ENCODE measurements at regions not wholly inside any gene's neighbourhood (a gene's known extent, or its start where the extent isn't known, plus 50 kb on each side); places are given as distances from the start of the nearest gene placed in this dataset.
"Not testable (repeated sequence)": the region's sequence is repeated elsewhere in the genome, so short reads cannot be mapped to it uniquely, and the experiment has no call there.

DNA sequence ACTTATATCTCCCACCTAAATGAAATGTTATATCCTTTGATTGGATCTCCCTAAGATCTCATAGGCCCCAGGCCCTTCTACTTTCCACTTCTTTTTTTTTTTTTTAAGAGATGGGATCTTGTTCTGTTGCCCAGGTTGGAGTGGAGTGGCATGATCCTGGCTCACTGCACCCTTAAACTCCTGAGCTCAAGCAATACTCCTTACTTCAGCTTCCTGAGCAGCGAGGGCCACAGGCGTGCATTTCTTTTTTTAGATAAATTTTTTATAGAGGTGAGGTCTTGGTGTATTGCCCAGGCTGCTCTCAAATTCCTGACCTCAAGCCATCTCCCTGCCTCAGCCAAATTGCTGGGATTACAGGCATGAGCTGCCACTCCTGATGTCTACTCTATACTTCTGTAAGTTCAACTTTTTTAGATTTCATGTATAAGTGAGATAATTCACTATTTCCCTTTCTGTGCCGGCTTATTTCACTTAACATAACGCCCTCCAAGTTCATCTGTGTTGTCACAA, 987.5 kb upstream of the NCAM2 start:
- no peaks in the 10 kb centered on the region for H3K27me3 Mint-ChIP-seq
- no peaks in the 10 kb centered on the region for H3K4me1 Mint-ChIP-seq
- no peak overlapping the region for H3K4me3 Mint-ChIP-seq
- DNase-seq = no peak
- H3K27ac Mint-ChIP-seq = no peak overlapping the region
- H3K9me3 Mint-ChIP-seq = peaks cover 25% of the 10 kb centered on the region
- no peaks in the 10 kb centered on the region for H3K36me3 Mint-ChIP-seq (ENCODE audit: low read depth)
- ATAC-seq = no peak

DNA sequence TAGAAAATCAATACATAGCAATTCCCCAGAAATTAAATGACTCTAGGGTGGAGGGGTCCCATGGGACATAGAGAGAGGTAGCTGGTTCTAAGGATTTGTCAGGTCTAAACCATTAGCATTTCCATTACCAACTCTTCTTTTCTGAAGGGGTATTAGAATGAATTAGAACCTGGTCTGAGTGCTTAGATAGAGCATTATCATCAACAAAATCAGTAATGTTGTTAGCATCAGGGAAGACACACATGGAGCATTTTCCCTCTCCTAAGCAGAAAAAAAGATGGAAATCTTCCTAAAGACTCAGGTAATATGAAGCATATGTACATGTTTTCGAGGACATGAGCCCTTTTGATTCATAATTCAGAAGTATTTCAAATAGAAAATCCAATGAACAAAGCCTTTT, 984.4 kb upstream of the NCAM2 start:
- H3K4me3 Mint-ChIP-seq = no peak overlapping the region
- no peaks in the 10 kb centered on the region for H3K36me3 Mint-ChIP-seq (ENCODE audit: low read depth)
- H3K9me3 Mint-ChIP-seq = peaks cover 21% of the 10 kb centered on the region
- no peak overlapping the region for H3K27ac Mint-ChIP-seq
- ATAC-seq = no peak
- no peak for DNase-seq
- H3K4me1 Mint-ChIP-seq = no peaks in the 10 kb centered on the region
- H3K27me3 Mint-ChIP-seq = no peaks in the 10 kb centered on the region

DNA sequence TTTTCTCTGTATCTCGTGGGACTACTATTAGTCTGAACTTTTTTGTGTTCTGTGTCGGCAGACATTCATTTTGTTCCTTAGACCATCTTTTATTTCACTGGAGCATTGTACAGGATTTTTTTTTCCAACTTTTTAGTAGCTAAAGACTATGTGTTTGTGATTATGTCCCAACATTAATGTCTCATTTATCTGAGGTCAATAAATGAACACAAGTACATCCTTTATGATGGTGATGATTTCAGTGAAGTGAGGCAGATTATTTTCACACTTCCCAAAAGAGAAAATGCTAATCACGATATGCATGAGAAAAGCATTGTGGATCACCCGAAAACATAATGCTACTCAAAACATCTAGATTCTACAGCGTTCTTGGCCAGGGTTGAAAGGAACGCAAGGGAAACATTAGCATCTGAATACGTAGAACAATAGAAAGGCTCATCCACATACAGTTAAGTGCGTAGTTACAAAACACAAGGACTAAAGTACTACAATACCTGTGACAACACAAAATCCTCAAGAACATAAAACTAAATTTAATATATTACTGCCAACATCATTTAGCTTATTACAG, 981.7 kb upstream of the NCAM2 start:
- ATAC-seq (no peak), DNase-seq (no peak)
- Mint-ChIP-seq H3K4me1 (no peaks in the 10 kb centered on the region), H3K4me3 (no peak overlapping the region), H3K9me3 (peaks cover 13% of the 10 kb centered on the region), H3K27ac (no peak overlapping the region), H3K27me3 (no peaks in the 10 kb centered on the region), H3K36me3 (ENCODE audit: low read depth) (no peaks in the 10 kb centered on the region)

GRCh38 chr21:20020026-20020425, 978.2 kb upstream of the NCAM2 start:
- Mint-ChIP-seq H3K27ac (no peak overlapping the region), H3K36me3 (ENCODE audit: low read depth) (no peaks in the 10 kb centered on the region), H3K4me3 (no peak overlapping the region), H3K9me3 (peaks cover 7% of the 10 kb centered on the region), H3K4me1 (no peaks in the 10 kb centered on the region), H3K27me3 (no peaks in the 10 kb centered on the region)
- ATAC-seq (no peak), DNase-seq (no peak)

DNA sequence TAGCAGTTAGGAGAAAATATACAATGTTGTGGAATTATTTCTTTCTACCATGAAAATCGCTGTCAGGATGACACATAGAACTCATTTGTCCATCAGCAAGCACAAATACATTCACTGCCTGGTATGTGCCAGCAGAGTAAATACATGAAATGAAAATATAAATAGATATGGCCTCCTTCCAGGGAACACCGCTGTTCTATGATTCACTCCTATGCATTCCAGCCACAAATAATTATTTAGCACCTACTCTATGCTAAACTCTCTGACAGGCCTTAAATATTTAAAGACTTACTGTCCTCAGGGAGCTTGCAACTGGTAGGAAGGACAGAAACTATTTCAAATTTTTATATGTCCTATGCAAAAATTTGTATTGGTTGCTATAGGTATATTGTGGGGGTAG, 975.0 kb upstream of the NCAM2 start:
- no peaks in the 10 kb centered on the region for H3K27me3 Mint-ChIP-seq
- no peak overlapping the region for H3K27ac Mint-ChIP-seq
- no peak overlapping the region for H3K4me3 Mint-ChIP-seq
- ATAC-seq (no peak), DNase-seq (no peak)
- H3K36me3 Mint-ChIP-seq (ENCODE audit: low read depth) = no peaks in the 10 kb centered on the region
- no peaks in the 10 kb centered on the region for H3K4me1 Mint-ChIP-seq
- H3K9me3 Mint-ChIP-seq = peaks cover 10% of the 10 kb centered on the region

- H3K4me1 Mint-ChIP-seq = no peaks in the 10 kb centered on the region
- no peak for ATAC-seq
- peaks cover 9% of the 10 kb centered on the region for H3K9me3 Mint-ChIP-seq
- no peak overlapping the region for H3K4me3 Mint-ChIP-seq
- no peak for DNase-seq
- no peaks in the 10 kb centered on the region for H3K27me3 Mint-ChIP-seq
- no peak overlapping the region for H3K27ac Mint-ChIP-seq
- no peaks in the 10 kb centered on the region for H3K36me3 Mint-ChIP-seq (ENCODE audit: low read depth)
Observed at GRCh38 chr21:20024741-20025140, 973.5 kb upstream of the NCAM2 start.

- ATAC-seq (no peak), DNase-seq (no peak)
- Mint-ChIP-seq H3K36me3 (ENCODE audit: low read depth) (no peaks in the 10 kb centered on the region), H3K27ac (no peak overlapping the region), H3K27me3 (no peaks in the 10 kb centered on the region), H3K4me1 (no peaks in the 10 kb centered on the region), H3K4me3 (no peak overlapping the region), H3K9me3 (peaks cover 3% of the 10 kb centered on the region)
Observed at GRCh38 chr21:20026543-20026942, 971.7 kb upstream of the NCAM2 start.

DNA sequence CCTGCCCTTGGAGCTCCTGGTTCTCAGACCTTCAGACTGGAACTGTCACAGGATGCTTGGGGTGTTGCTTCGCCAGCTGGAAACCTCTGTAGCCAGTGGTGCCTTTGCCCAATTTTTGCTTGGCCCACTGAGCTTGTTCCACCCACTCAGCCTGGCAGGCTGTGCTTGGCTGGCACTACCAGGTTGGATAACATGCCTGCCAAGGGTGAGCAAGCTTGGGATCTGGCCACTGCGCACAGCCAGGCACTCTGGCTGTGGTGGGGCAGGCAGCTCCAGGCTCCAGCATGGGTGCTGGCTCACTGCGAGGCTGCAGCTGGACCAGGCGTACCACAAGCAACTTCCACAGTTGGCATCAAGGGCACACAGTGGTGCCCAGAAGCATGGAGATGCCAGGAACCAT, 967.8 kb upstream of the NCAM2 start:
- H3K9me3 Mint-ChIP-seq = peaks cover 3% of the 10 kb centered on the region
- no peak overlapping the region for H3K27ac Mint-ChIP-seq
- no peaks in the 10 kb centered on the region for H3K4me1 Mint-ChIP-seq
- DNase-seq (no peak), ATAC-seq (no peak)
- no peaks in the 10 kb centered on the region for H3K36me3 Mint-ChIP-seq (ENCODE audit: low read depth)
- H3K27me3 Mint-ChIP-seq = no peaks in the 10 kb centered on the region
- H3K4me3 Mint-ChIP-seq = no peak overlapping the region

GRCh38 chr21:20031807-20032206, 966.4 kb upstream of the NCAM2 start:
- ATAC-seq = no peak
- Mint-ChIP-seq H3K27ac (no peak overlapping the region), H3K27me3 (no peaks in the 10 kb centered on the region), H3K36me3 (ENCODE audit: low read depth) (no peaks in the 10 kb centered on the region), H3K4me1 (no peaks in the 10 kb centered on the region), H3K4me3 (no peak overlapping the region), H3K9me3 (peaks cover 4% of the 10 kb centered on the region)
- DNase-seq = no peak

DNA sequence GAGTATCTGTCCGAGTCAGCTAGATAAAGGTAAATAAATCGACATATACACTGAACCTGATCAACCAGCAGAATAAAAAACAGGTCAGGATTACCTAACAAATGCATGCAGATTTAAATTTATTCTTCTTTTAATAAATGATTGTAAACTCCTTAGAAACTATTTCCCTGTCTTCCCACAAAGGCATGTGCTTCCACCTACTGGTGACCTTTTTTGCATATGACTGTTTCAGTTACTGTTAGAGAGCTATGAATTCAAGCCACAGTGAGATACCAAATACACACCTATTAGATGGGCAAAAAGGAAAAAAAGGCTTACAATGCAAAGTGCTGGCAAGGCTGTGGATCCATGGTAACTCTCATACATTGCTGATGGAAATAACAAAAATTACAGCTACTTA, 957.4 kb upstream of the NCAM2 start:
- Mint-ChIP-seq H3K4me3 (no peak overlapping the region), H3K27me3 (no peaks in the 10 kb centered on the region), H3K4me1 (no peaks in the 10 kb centered on the region), H3K36me3 (ENCODE audit: low read depth) (no peaks in the 10 kb centered on the region), H3K27ac (no peak overlapping the region), H3K9me3 (peaks cover 14% of the 10 kb centered on the region)
- DNase-seq (no peak), ATAC-seq (no peak)

- no peak overlapping the region for H3K27ac Mint-ChIP-seq
Observed at GRCh38 chr21:20045197-20045596, 953.0 kb upstream of the NCAM2 start.

GRCh38 chr21:20048130-20048837, 949.9 kb upstream of the NCAM2 start:
- DNase-seq; H3K36me3 Mint-ChIP-seq (ENCODE audit: low read depth): not testable (repeated sequence)
- peaks cover 20% of the 10 kb centered on the region for H3K9me3 Mint-ChIP-seq

More at GRCh38 chr21:20045197-20045596, 953.0 kb upstream of the NCAM2 start:
- no peaks in the 10 kb centered on the region for H3K4me1 Mint-ChIP-seq
- H3K9me3 Mint-ChIP-seq = peaks cover 20% of the 10 kb centered on the region
- H3K4me3 Mint-ChIP-seq = no peak overlapping the region
- no peaks in the 10 kb centered on the region for H3K27me3 Mint-ChIP-seq
- no peak for ATAC-seq
- no peaks in the 10 kb centered on the region for H3K36me3 Mint-ChIP-seq (ENCODE audit: low read depth)
- no peak for DNase-seq

DNA sequence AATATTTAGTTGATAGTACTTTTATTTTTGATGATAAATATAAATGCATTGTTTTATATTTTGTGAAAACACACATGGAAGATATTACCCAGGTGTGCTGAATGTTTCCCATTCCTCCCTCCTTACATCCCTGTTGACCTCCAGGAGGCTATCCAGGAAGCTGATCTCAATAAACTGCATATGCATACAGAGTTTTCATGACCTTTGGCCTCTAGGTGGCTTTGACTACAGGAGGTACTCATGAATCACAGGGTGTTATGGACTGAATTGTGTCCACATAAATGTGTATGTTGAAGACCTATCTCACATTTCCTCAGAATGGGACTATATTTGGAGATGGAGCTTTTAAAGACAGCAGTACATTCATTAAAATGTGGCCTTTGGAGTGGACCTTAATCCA, 914.9 kb upstream of the NCAM2 start:
- Mint-ChIP-seq H3K27me3 (no peaks in the 10 kb centered on the region), H3K9me3 (peaks cover 5% of the 10 kb centered on the region), H3K36me3 (ENCODE audit: low read depth) (no peaks in the 10 kb centered on the region), H3K4me3 (no peak overlapping the region), H3K27ac (no peak overlapping the region), H3K4me1 (no peaks in the 10 kb centered on the region)
- no peak for ATAC-seq
- no peak for DNase-seq

More at GRCh38 chr21:20048130-20048837, 949.9 kb upstream of the NCAM2 start:
- not testable (repeated sequence) for H3K27me3 Mint-ChIP-seq, H3K4me1 Mint-ChIP-seq, H3K27ac Mint-ChIP-seq, H3K4me3 Mint-ChIP-seq, ATAC-seq

DNA sequence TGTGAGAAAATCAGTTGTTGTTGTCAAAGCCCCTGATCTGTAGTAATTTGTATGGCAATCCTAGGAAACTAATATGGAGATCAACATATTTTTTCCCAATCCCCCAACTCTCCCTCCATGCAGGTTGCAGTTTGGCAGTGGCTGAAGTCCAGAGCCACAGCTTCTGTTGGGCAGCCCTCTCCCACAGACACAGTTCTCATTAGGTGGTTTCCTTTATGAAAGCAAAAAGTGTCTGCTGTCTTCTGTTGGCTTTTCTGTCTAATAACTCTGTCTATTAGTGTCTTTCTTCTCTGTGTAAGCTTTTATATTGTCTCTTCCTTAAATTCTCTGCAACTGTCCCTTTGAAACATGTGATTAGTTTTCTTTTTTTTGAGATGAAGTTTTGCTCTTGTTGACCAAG, 914.3 kb upstream of the NCAM2 start:
- Mint-ChIP-seq H3K9me3 (peaks cover 7% of the 10 kb centered on the region), H3K36me3 (ENCODE audit: low read depth) (no peaks in the 10 kb centered on the region), H3K27me3 (no peaks in the 10 kb centered on the region), H3K4me1 (no peaks in the 10 kb centered on the region), H3K4me3 (no peak overlapping the region), H3K27ac (no peak overlapping the region)
- DNase-seq (no peak), ATAC-seq (no peak)

DNA sequence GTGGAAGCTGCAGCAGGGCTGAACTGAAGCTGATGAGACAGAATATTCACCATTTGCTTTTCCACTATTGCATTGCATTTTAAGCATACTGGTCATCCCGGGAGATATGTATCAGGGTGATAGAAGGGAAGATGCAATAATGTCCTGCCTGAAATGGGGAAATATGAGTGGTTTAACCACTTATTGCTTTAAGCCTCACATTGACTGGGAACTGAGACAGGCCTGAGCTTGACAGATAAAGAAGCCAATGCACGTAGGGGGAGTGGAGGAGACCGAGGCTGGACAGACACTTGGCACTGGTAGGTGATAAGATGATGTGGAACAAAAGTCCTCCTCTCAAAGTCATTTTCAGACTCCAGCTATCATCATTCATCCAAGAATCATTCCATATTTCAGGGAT, 911.7 kb upstream of the NCAM2 start:
- DNase-seq = no peak
- Mint-ChIP-seq H3K36me3 (ENCODE audit: low read depth) (no peaks in the 10 kb centered on the region), H3K27ac (no peak overlapping the region), H3K9me3 (peaks cover 12% of the 10 kb centered on the region), H3K27me3 (no peaks in the 10 kb centered on the region), H3K4me3 (no peak overlapping the region), H3K4me1 (no peaks in the 10 kb centered on the region)
- ATAC-seq = no peak
